ENCODE measurements at regions not wholly inside any gene's neighbourhood (a gene's known extent, or its start where the extent isn't known, plus 50 kb on each side); places are given as distances from the start of the nearest gene placed in this dataset.

DNA sequence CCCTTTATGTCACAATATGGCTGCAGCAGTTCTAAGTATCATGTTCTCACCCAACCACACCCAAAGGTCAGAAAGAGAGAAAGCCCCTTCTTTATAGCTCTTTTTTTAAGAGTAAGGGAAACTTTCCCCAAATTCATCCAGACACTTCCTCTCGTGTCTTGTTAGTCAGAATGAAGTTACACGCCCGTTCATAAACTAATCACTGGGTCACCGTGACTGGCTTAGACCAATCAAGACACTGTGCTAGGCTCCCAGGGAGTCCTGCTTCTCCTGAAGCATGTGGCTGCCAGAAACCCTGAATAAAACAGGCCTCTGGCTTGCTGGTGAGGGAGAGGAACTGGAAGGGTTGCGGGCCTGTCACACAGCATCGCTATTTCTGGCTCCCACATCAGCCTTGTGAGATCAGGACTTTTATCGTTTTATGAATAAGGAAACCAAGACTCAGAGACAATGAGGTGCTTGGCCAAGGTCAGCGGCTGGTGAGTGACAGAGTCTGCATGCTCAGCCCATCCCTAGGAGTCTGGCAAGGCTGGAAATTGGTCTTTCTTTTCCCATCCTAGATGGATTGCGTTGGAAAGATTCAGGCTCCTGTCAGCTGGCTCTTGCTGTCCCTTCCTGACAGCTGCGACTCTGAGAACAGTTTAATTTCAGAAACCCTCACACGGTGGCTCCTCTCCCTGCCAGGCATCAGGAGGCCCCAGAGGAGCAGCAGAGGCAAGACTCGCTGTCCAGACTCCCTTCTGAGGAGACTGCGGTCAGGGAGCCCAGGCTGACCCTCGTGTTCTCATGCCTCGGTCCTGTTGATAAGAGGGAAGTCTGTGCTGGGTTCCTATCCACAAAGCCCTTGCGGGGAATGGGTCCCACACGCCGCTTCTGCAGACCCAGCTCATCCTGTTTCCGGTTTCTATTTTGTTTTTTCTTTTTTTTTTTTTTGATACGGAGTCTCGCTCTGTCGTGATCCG lies 104.5 kb upstream of the TAF1B start:
- peak in 2 of 4 donors; percentile 68 to 81 for DNase-seq
- Histone ChIP-seq H3K4me3 (peak overlapping the region; percentile 11 to 18), H3K36me3 (no peaks in the 10 kb centered on the region), H3K9me3 (peaks cover 0 to 11% of the 10 kb centered on the region in 2 donors), H3K4me1 (peaks cover 0 to 7% of the 10 kb centered on the region in 2 donors), H3K27ac (peak overlapping the region; percentile 55 to 61), H3K27me3 (no peaks in the 10 kb centered on the region)
- ATAC-seq, result peak; percentile 51
- TF ChIP-seq, protein P1, sequence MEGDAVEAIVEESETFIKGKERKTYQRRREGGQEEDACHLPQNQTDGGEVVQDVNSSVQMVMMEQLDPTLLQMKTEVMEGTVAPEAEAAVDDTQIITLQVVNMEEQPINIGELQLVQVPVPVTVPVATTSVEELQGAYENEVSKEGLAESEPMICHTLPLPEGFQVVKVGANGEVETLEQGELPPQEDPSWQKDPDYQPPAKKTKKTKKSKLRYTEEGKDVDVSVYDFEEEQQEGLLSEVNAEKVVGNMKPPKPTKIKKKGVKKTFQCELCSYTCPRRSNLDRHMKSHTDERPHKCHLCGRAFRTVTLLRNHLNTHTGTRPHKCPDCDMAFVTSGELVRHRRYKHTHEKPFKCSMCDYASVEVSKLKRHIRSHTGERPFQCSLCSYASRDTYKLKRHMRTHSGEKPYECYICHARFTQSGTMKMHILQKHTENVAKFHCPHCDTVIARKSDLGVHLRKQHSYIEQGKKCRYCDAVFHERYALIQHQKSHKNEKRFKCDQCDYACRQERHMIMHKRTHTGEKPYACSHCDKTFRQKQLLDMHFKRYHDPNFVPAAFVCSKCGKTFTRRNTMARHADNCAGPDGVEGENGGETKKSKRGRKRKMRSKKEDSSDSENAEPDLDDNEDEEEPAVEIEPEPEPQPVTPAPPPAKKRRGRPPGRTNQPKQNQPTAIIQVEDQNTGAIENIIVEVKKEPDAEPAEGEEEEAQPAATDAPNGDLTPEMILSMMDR (IDR thresholded peaks at IDR 0.05), result no peak
- intact Hi-C loops (cut with DNase I), result no loop called here

DNA sequence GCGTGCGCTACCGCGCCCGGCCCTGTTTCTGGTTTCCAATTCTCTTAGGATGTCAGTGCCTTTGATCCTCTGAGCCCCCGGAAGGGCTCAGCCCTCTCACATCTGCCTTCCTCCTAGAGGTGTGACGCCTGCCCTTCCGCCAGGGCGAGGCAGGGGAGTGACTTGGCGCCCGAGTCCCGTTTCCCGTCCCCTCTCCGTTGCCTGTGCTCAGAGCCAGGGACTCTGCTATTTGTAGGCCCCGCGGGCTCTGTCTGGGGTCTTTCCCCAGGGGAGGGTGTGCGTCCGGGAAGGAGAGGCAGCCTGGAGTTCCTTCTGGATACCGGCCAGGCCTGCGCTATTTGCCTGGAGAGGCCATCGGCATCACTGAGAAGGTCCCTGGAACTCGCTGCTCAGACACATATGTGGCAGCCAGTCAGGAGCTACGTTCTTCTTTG lies 103.7 kb upstream of the TAF1B start:
- Histone ChIP-seq H3K9me3 (peaks cover 0 to 4% of the 10 kb centered on the region in 2 donors), H3K36me3 (no peaks in the 10 kb centered on the region), H3K27ac (peak overlapping the region; percentile 55 to 61), H3K4me3 (peak overlapping the region; percentile 11 to 18), H3K4me1 (peaks cover 0 to 7% of the 10 kb centered on the region in 2 donors), H3K27me3 (no peaks in the 10 kb centered on the region)
- ATAC-seq (peak; percentile 81), DNase-seq (peak in 2 of 4 donors; percentile 53 to 79)
- TF ChIP-seq, protein P1 (IDR thresholded peaks at IDR 0.05), result no peak
- intact Hi-C loops (cut with DNase I), result no loop called here

DNA sequence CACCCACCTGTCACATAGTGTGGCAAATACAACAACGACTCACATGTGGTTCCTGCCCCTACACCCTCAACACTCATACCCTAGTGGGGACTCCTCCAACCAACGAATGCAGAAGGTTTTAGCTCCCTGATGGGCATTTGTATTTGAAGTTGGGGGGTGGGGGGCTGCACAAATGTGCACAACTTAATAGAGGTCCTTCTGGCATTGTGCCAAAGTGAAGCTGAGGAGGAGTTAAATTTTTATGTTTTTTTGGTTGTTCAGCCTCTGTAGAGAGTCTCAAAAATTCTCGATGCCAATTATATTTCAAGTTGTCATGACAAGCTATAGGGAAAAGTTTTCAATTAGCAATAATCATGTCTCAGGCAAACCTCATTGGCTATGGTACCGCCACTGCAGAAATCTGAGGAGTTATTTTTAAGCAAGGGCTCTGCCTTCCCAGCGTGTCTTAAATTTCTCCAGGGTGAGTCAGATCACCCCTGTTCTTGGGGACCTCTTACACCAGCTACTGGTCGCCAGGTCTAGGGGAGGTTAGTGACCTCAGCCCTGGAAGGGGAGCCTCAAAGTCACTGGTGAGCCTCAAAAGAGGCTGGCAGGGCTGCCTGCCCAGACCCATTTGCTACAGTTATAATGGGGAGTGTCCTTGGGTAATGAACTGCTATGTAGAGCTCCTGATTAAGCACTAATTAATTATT lies 102.7 kb upstream of the TAF1B start:
- TF ChIP-seq, protein P1 (IDR thresholded peaks at IDR 0.05), result no peak
- ATAC-seq (no peak), DNase-seq (no peak)
- Histone ChIP-seq H3K4me1 (peaks cover 0 to 7% of the 10 kb centered on the region in 2 donors), H3K9me3 (no peaks in the 10 kb centered on the region), H3K4me3 (no peak overlapping the region), H3K27ac (no peak overlapping the region), H3K27me3 (no peaks in the 10 kb centered on the region), H3K36me3 (no peaks in the 10 kb centered on the region)
- intact Hi-C loops (cut with DNase I), result no loop called here

DNA sequence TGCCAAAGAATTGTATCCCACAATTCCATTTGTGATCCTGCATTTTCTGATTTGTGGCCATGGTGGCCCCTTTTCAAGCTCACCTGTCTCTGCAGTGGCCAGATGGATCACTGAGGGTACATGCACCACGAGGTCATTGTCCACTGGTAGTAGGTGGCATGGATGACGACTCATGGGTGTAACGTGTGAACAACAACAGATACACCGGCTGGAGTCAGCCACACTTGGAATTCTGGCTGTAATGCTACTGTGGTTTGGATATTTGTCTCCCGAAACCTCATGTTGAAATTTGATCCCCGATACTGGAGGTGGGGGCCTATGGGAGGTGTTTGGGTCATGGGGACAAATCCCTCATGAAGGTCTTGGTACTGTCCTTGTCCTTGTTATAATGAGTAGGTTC lies 102.2 kb upstream of the TAF1B start:
- Histone ChIP-seq H3K4me1 (peaks cover 0 to 7% of the 10 kb centered on the region in 2 donors), H3K9me3 (no peaks in the 10 kb centered on the region), H3K27ac (no peak overlapping the region), H3K27me3 (no peaks in the 10 kb centered on the region), H3K36me3 (no peaks in the 10 kb centered on the region), H3K4me3 (no peak overlapping the region)
- intact Hi-C loops (cut with DNase I), result no loop called here
- DNase-seq, result no peak
- TF ChIP-seq, protein P1 (IDR thresholded peaks at IDR 0.05), result no peak
- ATAC-seq, result no peak

DNA sequence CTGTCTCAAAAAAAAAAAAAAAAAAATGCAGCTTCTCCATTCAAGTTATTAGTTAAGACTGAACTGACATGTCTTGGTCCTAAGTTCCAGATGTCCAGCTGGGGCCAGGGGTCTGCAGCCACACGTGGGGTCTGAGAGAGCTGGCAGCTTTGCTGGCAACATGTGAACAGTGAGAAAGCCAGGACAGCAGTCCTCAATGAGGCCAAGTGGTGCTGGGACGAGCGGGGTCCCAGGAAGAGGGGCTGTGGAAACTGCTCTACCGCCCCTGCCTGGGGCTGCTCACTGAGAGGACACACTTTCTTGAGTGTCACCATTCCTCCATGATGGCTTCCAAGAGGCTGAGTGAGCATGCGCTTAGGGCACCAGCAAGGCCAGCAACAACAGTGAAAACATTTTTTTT lies 100.7 kb upstream of the TAF1B start:
- Histone ChIP-seq H3K4me1 (peaks cover 0 to 7% of the 10 kb centered on the region in 2 donors), H3K27ac (no peak overlapping the region), H3K9me3 (no peaks in the 10 kb centered on the region), H3K36me3 (no peaks in the 10 kb centered on the region), H3K4me3 (no peak overlapping the region), H3K27me3 (no peaks in the 10 kb centered on the region)
- intact Hi-C loops (cut with DNase I), result no loop called here
- DNase-seq (no peak), ATAC-seq (no peak)
- TF ChIP-seq, protein P1 (IDR thresholded peaks at IDR 0.05), result no peak

Data from left lung (tissue), 4 donors.